Glomerular endothelial cell (primary cell): ENCODE measurements at regions not wholly inside any gene's neighbourhood (a gene's known extent, or its start where the extent isn't known, plus 50 kb on each side); places are given as distances from the start of the nearest gene placed in this dataset.

ENCODE experiments used
- DNase-seq: peaks from one replicate; pipeline ENCODE4 v3.0.0-alpha.2; 2011; ENCODE audit warnings: low read depth, low spot score; ENCODE audit errors: extremely low read depth

DNA sequence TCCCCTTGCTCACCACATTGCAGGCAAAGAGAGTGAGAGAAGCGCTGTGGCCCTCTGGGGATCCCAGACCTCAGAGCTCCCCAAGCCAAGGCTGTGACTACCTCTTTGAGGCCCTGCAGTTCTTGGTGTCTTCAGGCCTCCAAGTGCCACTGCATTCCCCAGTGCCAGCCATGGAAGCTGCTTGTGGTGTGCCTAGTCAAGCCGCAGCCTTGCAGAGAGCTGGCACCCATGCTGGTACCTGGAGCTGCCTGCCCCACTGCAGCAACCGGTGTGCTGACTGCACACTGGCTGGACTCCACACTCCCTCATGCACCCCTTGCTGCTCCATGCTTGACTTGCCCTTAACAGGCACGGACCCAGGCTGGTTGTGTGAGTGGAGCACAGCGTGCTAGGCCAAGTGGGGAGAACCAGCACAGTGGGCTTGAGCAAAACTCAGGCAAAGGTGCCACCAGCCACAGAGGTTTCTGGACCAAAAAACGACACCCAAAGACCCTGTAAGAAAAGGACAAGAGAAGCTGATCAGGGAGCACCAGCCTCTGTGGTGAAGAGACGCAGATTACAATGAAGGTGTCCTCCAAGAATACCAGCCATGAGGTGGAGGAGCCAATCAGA lies 113.5 kb upstream of the TMEM18 start:
- no peak for DNase-seq

- DNase-seq, result no peak
Observed at GRCh38 chr2:790081-790480, 112.9 kb upstream of the TMEM18 start.

DNA sequence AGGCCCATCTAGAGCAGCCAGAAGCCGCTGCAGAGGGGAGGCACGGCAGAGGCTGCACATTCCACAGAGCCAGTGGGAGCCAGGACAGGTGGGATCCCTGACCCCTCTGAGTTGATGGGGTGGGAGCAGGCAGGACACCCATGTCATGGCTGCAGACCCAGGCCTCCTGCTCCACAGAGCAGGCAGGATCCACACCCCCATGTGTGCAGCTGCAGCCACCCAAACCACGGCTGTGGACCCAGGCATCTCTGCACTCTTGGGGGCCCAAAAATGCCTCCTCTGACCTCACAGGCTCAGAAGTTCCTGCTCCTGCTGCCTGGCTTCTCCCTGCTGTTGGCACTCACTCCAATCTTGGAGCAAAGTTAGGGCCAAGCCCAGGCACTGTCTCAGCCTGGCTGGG lies 112.3 kb upstream of the TMEM18 start:
- no peak for DNase-seq

- DNase-seq, result no peak
Observed at GRCh38 chr2:788227-789032, 111.2 kb upstream of the TMEM18 start.

GRCh38 chr2:784753-785152 lies 107.5 kb upstream of the TMEM18 start:
- DNase-seq, result no peak

DNA sequence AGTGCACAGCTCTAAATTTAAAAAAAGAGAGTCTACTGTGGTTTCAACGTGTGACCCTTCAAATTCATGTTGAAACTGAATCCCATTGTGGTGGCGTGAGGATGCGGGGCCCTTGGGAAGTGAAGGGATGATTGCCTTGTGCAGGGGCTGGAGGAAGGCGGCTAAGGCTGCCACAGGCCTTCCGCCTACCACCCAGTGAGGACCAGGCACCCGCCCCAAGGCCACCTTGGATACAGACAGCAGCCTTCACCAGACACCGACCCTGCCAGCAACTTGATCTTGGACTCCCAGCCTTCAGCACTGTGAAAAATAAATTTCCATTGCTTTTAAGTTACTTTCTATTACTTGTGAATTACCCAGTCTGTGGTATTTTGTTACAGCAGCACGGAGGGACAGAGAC lies 103.4 kb upstream of the TMEM18 start:
- DNase-seq, result no peak

DNA sequence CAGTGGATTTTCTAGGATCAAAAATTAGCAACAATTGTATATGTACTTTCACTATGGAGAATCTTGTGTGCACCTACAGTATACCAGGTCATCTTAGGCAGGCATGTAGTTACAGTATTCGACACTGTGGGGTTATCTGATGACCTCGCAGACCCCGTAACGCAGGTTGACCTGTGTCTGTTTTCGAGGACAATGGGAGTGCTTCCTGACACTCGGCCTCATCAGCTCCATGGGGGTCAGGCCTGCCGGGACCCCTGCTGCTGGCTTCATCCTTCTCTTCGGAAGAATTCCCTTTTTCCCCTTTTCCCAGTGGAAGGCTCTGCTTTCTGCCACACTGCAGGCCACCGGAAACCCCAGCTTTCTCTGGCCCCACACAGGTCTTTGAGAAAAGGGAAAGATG lies 102.8 kb upstream of the TMEM18 start:
- no peak for DNase-seq

GRCh38 chr2:778731-779350 lies 101.6 kb upstream of the TMEM18 start:
- DNase-seq, result no peak

GRCh38 chr2:777546-777945 lies 100.3 kb upstream of the TMEM18 start:
- no peak for DNase-seq

- DNase-seq, result no peak
Observed at GRCh38 chr2:777051-777450, 99.8 kb upstream of the TMEM18 start.

GRCh38 chr2:776487-776886 lies 99.3 kb upstream of the TMEM18 start:
- DNase-seq, result no peak

DNA sequence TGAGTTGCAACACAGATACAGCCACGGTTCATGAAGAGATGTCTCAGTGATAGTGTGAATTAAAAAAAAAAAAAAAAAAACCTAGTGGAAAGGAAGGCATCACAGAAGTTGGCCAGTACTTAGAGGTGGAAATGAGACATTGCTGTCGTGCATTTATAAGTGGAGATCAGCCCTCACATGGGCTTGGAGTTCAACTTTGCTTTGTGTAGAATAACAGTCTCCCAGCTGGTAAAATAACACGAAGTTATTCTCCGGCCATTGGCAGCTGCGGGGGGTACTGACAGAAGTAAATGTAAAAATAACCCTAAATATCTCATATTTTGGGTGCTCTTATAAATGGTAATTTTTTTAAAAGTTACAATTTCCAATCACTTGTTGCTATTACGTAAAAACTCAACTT lies 98.8 kb upstream of the TMEM18 start:
- no peak for DNase-seq

GRCh38 chr2:774436-774835 lies 97.2 kb upstream of the TMEM18 start:
- DNase-seq, result no peak

GRCh38 chr2:773256-774160 lies 96.3 kb upstream of the TMEM18 start:
- DNase-seq, result no peak

DNA sequence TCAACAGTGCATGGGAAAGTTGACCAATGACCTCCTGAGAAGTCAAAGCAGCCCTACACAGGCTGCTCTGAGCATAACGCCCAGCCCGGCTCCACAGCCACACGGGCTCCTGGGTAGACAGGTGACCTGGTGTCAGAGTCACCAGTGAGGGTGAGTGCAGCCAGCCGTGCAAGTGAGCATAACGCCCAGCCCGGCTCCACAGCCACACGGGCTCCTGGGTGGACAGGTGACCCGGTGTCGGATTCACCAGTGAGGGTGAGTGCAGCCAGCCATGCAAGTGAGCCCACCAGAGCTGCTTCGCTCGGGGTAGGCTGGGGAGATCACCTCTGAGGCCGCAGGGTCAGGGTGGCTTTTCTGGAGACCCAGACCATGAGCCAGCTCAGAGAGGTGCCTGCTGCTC lies 94.3 kb upstream of the TMEM18 start:
- DNase-seq, result no peak

DNA sequence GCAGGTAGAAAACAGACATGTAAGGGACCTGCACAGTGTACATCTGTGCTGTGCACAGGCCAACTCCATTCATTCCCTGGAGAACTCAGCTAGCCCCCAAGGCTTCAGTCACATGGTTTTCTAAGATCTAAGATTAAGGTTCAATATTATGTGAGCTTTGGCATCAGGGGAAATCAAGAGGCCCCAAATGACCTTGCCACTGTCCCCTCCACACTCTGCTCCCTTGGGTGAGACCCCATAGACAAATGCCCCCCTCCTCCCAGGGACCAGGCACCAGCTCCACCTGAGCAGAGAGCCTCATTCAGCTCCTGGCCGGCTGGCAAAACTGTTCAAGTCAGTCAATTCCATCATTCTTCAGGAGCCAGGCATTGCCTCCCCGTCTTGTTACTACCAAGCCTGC lies 93.6 kb upstream of the TMEM18 start:
- DNase-seq, result no peak

GRCh38 chr2:769771-770170 lies 92.6 kb upstream of the TMEM18 start:
- DNase-seq, result no peak

DNA sequence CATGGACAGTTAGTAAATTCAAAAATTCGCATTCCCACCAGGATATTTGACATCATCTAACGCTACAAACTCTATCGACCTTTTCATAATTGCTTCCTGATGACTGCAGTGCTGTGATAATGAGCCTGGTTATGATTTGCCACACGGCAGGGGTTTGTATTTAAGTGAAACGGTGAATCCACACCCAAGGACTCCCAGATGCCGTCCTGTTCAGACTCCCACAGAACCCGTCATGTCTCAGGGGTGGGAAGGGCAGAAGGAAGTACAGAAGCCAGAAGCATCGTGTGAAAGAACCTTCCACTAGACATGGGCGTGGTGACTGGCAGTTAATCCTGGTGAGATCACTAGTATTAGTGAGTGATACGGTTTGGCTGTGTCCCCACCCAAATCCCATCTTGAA lies 91.2 kb upstream of the TMEM18 start:
- no peak for DNase-seq

DNA sequence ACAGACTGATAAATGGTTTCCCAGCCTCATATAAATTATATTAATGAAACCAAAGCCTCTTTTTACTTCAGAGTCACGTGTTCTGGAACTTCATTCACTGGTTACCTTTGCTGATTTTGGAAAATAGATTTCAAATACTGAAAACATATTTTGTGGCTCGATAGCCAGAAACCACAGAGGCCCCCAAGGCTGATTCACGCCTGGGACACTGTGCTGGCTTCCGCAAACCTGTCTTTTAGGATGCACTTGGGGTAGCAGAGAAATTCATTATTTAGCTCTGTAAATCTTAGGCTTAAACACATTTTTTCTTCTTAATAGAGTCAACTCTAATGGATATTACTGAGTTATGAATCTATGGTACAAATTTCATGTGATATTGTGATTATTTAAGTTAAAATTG lies 90.7 kb upstream of the TMEM18 start:
- no peak for DNase-seq

- no peak for DNase-seq
Observed at GRCh38 chr2:767440-767839, 90.2 kb upstream of the TMEM18 start.

- no peak for DNase-seq
Observed at GRCh38 chr2:766255-766654, 89.0 kb upstream of the TMEM18 start.
